ENCODE measurements at regions not wholly inside any gene's neighbourhood (a gene's known extent, or its start where the extent isn't known, plus 50 kb on each side); places are given as distances from the start of the nearest gene placed in this dataset.

DNA sequence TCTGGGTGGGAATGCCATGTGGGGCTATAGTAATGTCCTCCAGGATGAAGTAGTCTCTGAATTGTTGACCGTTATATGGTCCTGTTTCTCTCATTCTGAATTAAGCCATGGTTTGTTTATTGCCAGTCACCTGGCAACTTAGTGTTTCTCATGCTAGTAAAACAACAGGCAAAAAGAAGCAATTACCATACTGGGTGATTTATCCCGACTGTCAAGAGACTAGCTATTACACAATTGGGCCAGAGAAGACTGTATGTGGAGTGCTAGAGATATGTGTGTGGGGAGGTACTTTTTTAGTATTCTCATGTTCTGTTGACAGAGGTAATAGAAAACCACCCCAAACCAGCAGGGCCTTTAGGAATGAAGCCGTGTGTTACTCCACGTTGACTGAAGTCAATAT lies 258.2 kb downstream of the TDRD3 start:
- TF ChIP-seq, protein P1, sequence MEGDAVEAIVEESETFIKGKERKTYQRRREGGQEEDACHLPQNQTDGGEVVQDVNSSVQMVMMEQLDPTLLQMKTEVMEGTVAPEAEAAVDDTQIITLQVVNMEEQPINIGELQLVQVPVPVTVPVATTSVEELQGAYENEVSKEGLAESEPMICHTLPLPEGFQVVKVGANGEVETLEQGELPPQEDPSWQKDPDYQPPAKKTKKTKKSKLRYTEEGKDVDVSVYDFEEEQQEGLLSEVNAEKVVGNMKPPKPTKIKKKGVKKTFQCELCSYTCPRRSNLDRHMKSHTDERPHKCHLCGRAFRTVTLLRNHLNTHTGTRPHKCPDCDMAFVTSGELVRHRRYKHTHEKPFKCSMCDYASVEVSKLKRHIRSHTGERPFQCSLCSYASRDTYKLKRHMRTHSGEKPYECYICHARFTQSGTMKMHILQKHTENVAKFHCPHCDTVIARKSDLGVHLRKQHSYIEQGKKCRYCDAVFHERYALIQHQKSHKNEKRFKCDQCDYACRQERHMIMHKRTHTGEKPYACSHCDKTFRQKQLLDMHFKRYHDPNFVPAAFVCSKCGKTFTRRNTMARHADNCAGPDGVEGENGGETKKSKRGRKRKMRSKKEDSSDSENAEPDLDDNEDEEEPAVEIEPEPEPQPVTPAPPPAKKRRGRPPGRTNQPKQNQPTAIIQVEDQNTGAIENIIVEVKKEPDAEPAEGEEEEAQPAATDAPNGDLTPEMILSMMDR (IDR thresholded peaks at IDR 0.05) = no peak
- no peak for TF ChIP-seq POLR2AphosphoS5 (IDR thresholded peaks at IDR 0.05)

Measured in breast epithelium (tissue), 3 donors.